Uterus (tissue), 3 donors: ENCODE measurements at regions not wholly inside any gene's neighbourhood (a gene's known extent, or its start where the extent isn't known, plus 50 kb on each side); places are given as distances from the start of the nearest gene placed in this dataset.

Experiments used
- DNase-seq, 2 donors: peaks; one replicate each; pipeline ENCODE4 v3.0.0-alpha.2; 2019 to 2020
- H3K27ac ChIP-seq, 2 donors: fragments of 200-600 bp; sonication (generic); 1 replicate in 1 of 2; 2 replicates in 1 of 2; pipeline ENCODE4 v1.5.1; 2016 to 2018
- H3K27me3 ChIP-seq, 2 donors: fragments of 200-600 bp; sonication (generic); one replicate each; pipeline ENCODE4 v1.5.1; 2018 to 2019; ENCODE audit warnings: control low read depth in 1 of 2
- H3K36me3 ChIP-seq, 2 donors: fragments of 200-600 bp; sonication (generic); one replicate each; pipeline ENCODE4 v1.5.1; 2019; ENCODE audit warnings: control low read depth in 1 of 2
- H3K4me1 ChIP-seq, 2 donors: fragments of 200-600 bp; sonication (generic); one replicate each; pipeline ENCODE4 v1.5.1; 2018 to 2019; ENCODE audit warnings: control low read depth in 1 of 2
- H3K4me3 ChIP-seq, 2 donors: fragments of 200-600 bp; sonication (generic); 1 replicate in 1 of 2; 2 replicates in 1 of 2; pipeline ENCODE4 v1.5.1; 2018 to 2019; ENCODE audit warnings: mild to moderate bottlenecking in 1 of 2
- H3K9me3 ChIP-seq, 2 donors: fragments of 200-600 bp; sonication (generic); one replicate each; pipeline ENCODE4 v1.5.1; 2019; ENCODE audit warnings: control low read depth in 1 of 2
- POLR2A ChIP-seq, 2 donors: fragments of 450-650 bp; IDR thresholded peaks; one replicate each; pipeline ENCODE4 v1.6.1; 2016; ENCODE audit warnings: antibody characterized with exemption in 2 of 2, mild to moderate bottlenecking in 1 of 2, moderate library complexity in 1 of 2
- intact Hi-C: fragments of 100-400 bp; cut with DNase I; formaldehyde crosslinking; loops from one replicate; pipeline ENCODE4 v1.15.1; 2023; ENCODE audit warnings: low total_unique reads
- TF ChIP-seq, protein P1 (sequence below), 4 experiments: fragments of 200-600 bp in 2 of 4; fragments of 450-650 bp in 2 of 4; sonication (generic) in 2 of 4; IDR thresholded peaks; one replicate each; pipeline ENCODE4 v1.5.1; 2016 to 2019; ENCODE audit warnings: antibody characterized with exemption in 4 of 4, mild to moderate bottlenecking in 2 of 4, moderate library complexity in 1 of 4
- donor health status: DM: yes; HTN: yes; CAD: no.

- no peaks in the 10 kb centered on the region for H3K4me1 ChIP-seq
- H3K9me3 ChIP-seq = no peaks in the 10 kb centered on the region
- no peak for TF ChIP-seq POLR2A (IDR thresholded peaks at IDR 0.05)
- TF ChIP-seq, protein P1, sequence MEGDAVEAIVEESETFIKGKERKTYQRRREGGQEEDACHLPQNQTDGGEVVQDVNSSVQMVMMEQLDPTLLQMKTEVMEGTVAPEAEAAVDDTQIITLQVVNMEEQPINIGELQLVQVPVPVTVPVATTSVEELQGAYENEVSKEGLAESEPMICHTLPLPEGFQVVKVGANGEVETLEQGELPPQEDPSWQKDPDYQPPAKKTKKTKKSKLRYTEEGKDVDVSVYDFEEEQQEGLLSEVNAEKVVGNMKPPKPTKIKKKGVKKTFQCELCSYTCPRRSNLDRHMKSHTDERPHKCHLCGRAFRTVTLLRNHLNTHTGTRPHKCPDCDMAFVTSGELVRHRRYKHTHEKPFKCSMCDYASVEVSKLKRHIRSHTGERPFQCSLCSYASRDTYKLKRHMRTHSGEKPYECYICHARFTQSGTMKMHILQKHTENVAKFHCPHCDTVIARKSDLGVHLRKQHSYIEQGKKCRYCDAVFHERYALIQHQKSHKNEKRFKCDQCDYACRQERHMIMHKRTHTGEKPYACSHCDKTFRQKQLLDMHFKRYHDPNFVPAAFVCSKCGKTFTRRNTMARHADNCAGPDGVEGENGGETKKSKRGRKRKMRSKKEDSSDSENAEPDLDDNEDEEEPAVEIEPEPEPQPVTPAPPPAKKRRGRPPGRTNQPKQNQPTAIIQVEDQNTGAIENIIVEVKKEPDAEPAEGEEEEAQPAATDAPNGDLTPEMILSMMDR (IDR thresholded peaks at IDR 0.05) = no peak
- no peak for DNase-seq
- no peaks in the 10 kb centered on the region for H3K36me3 ChIP-seq
- no peak overlapping the region for H3K4me3 ChIP-seq
- no peak overlapping the region for H3K27ac ChIP-seq
- intact Hi-C loops = no loop called here
- no peaks in the 10 kb centered on the region for H3K27me3 ChIP-seq
Observed at GRCh38 chr10:43878386-43878785, 229.7 kb upstream of the ZNF32 start.

DNA sequence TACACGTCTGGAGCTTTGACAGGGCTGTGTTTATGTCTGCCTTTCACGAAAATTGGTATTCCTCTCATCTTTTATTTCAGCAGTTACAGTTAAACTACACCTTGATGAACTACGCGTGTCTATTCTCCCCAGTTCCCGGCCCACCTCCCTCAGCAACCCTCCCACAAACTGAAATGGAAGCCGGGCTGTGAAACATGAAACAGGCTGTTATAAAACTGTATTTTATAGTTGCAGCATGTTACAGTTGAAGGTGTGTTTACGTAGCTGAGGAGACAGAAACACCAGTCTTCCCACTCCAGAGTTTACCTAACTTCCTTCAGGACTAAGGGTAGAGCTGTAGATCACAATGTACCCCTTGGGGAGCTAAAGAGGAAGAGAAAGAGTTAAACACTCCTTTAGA is 228.3 kb upstream of the ZNF32 start:
- no peaks in the 10 kb centered on the region for H3K36me3 ChIP-seq

GRCh38 chr10:43874984-43875383 is 226.3 kb upstream of the ZNF32 start:
- no peak for DNase-seq
- no peaks in the 10 kb centered on the region for H3K4me1 ChIP-seq
- H3K9me3 ChIP-seq = no peaks in the 10 kb centered on the region
- intact Hi-C loops = no loop called here
- H3K27ac ChIP-seq = no peak overlapping the region
- no peak overlapping the region for H3K4me3 ChIP-seq
- H3K27me3 ChIP-seq = no peaks in the 10 kb centered on the region
- no peak for TF ChIP-seq POLR2A (IDR thresholded peaks at IDR 0.05)
- TF ChIP-seq, protein P1 (IDR thresholded peaks at IDR 0.05) = no peak
- no peaks in the 10 kb centered on the region for H3K36me3 ChIP-seq

More for the DNA sequence above, 228.3 kb upstream of the ZNF32 start:
- Histone ChIP-seq H3K4me1 (no peaks in the 10 kb centered on the region), H3K4me3 (no peak overlapping the region), H3K9me3 (no peaks in the 10 kb centered on the region), H3K27ac (no peak overlapping the region), H3K27me3 (no peaks in the 10 kb centered on the region)
- TF ChIP-seq, protein P1 (IDR thresholded peaks at IDR 0.05) = no peak
- TF ChIP-seq POLR2A (IDR thresholded peaks at IDR 0.05) = no peak
- intact Hi-C loops = no loop called here
- no peak for DNase-seq

DNA sequence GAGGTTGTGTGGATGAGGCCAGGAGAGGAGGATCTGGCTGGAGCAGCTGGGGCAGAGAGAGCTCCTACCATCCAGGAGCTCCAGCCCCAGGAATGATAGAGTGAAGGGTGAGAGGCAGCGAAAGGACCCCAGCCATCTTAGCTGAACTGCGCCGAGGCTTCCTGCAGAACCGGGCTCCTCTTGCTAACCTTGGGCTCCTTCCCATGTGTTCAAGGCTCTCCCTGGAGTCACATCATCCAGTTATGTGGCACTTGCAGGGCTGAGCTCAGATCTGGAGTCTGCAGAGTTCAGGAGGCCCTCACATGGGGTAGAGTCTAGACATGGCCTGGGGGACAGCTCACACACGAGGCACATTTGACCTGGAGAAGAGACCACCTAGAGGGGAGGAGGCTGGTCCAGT is 225.0 kb upstream of the ZNF32 start:
- TF ChIP-seq, protein P1 (IDR thresholded peaks at IDR 0.05) = no peak
- no peak for TF ChIP-seq POLR2A (IDR thresholded peaks at IDR 0.05)
- no peak for DNase-seq
- Histone ChIP-seq H3K36me3 (no peaks in the 10 kb centered on the region), H3K4me1 (no peaks in the 10 kb centered on the region), H3K27me3 (no peaks in the 10 kb centered on the region), H3K4me3 (no peak overlapping the region), H3K9me3 (no peaks in the 10 kb centered on the region), H3K27ac (no peak overlapping the region)
- intact Hi-C loops = no loop called here

DNA sequence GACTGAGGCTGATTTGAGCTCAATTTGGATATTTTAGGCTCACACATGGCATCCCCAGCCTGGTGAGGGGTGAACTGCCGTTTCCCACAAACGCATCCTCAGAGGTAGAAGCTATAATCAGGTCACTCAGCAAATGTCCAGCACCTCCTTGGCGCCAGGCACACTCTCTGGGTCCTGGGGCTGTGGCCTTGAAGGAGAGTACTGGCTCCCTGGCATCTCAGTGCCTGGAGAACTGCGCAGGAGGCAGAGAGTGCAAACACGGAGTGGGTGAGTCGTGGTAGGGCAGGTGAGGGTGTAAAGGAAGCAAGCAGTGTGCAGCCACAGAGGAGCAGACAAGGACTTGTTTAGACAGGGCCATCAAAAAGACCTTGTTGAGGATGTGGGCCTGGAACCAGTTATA is 224.0 kb upstream of the ZNF32 start:
- TF ChIP-seq, protein P1 (IDR thresholded peaks at IDR 0.05) = no peak
- TF ChIP-seq POLR2A (IDR thresholded peaks at IDR 0.05) = no peak
- intact Hi-C loops = no loop called here
- Histone ChIP-seq H3K4me1 (no peaks in the 10 kb centered on the region), H3K36me3 (no peaks in the 10 kb centered on the region), H3K4me3 (no peak overlapping the region), H3K9me3 (no peaks in the 10 kb centered on the region), H3K27ac (no peak overlapping the region), H3K27me3 (no peaks in the 10 kb centered on the region)
- no peak for DNase-seq
